ENCODE measurements at regions not wholly inside any gene's neighbourhood (a gene's known extent, or its start where the extent isn't known, plus 50 kb on each side); places are given as distances from the start of the nearest gene placed in this dataset.
"Not testable (repeated sequence)": the region's sequence is repeated elsewhere in the genome, so short reads cannot be mapped to it uniquely, and the experiment has no call there.

DNA sequence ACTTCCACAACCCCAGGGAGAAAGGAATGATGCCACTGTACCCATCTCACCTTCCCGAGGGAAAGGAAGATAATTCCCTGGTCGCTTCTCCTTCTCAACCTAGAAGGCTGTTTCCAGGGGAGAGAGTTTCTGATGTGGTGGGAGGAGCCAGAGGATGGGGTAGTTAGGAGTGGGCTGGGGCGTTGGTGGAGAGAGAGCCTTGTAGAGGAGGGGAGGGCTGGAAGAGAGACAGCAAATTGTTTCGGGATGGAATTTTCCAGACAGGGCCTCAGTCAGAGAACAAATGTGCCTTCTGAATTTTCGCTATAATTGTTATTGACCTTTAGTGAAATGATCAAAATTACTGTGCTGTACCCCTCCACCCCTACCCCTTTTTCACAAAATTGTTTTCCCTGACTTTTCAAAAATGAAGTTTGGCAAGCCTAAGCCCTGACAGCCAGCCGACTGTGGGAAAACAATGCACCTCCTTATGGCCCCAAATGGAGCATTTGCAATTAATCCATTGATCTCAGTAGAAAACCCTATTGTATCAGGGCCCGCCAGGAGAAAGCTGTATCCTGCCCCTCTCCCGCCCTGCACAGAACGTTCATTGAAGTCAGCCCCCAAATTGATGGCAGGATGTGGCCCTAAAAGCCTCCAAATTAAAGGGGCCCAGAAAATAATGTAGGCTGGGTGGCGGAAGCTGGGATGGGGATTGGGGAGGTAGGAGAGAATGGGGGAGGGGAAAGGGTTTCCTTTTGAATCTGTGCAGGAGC lies 69.1 kb upstream of the JUN start:
- Histone ChIP-seq H3K27me3 (ENCODE audit: control insufficient read depth, insufficient read depth, low read length) (no peaks in the 10 kb centered on the region), H3K4me3 (ENCODE audit: low read depth, low read length) (no peak overlapping the region), H3K36me3 (ENCODE audit: control insufficient read depth, insufficient read depth, low read length) (no peaks in the 10 kb centered on the region)
- TF ChIP-seq, protein P1, sequence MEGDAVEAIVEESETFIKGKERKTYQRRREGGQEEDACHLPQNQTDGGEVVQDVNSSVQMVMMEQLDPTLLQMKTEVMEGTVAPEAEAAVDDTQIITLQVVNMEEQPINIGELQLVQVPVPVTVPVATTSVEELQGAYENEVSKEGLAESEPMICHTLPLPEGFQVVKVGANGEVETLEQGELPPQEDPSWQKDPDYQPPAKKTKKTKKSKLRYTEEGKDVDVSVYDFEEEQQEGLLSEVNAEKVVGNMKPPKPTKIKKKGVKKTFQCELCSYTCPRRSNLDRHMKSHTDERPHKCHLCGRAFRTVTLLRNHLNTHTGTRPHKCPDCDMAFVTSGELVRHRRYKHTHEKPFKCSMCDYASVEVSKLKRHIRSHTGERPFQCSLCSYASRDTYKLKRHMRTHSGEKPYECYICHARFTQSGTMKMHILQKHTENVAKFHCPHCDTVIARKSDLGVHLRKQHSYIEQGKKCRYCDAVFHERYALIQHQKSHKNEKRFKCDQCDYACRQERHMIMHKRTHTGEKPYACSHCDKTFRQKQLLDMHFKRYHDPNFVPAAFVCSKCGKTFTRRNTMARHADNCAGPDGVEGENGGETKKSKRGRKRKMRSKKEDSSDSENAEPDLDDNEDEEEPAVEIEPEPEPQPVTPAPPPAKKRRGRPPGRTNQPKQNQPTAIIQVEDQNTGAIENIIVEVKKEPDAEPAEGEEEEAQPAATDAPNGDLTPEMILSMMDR (IDR thresholded peaks at IDR 0.05; ENCODE audit: insufficient read depth, low read length, severe bottlenecking) = no peak
- no peak for DNase-seq (ENCODE audit: low read depth)
- no peak for FAIRE-seq

DNA sequence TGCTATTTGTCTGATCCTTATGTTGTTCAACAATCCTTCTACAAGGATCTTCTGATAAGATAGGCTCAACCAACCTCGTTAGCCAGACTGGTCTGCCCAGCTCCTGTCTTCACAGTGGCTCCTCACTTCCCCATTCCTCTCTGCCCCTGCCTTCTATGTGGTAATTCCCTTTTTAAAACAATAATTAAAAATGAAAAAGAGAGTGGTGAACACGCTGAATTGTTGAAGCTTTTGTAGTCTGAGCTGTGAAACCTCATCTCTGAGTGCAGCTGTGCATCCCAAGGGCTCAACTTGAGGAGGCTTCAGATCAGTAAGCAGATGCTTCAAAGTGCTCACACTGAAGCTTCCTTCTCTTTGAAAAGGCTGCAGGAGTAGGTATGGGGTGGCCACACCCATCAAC lies 70.7 kb upstream of the JUN start:
- Histone ChIP-seq H3K27me3 (ENCODE audit: control insufficient read depth, insufficient read depth, low read length) (no peaks in the 10 kb centered on the region), H3K36me3 (ENCODE audit: control insufficient read depth, insufficient read depth, low read length) (no peaks in the 10 kb centered on the region), H3K4me3 (ENCODE audit: low read depth, low read length) (no peak overlapping the region)
- no peak for DNase-seq (ENCODE audit: low read depth)
- no peak for FAIRE-seq
- TF ChIP-seq, protein P1 (IDR thresholded peaks at IDR 0.05; ENCODE audit: insufficient read depth, low read length, severe bottlenecking) = no peak

DNA sequence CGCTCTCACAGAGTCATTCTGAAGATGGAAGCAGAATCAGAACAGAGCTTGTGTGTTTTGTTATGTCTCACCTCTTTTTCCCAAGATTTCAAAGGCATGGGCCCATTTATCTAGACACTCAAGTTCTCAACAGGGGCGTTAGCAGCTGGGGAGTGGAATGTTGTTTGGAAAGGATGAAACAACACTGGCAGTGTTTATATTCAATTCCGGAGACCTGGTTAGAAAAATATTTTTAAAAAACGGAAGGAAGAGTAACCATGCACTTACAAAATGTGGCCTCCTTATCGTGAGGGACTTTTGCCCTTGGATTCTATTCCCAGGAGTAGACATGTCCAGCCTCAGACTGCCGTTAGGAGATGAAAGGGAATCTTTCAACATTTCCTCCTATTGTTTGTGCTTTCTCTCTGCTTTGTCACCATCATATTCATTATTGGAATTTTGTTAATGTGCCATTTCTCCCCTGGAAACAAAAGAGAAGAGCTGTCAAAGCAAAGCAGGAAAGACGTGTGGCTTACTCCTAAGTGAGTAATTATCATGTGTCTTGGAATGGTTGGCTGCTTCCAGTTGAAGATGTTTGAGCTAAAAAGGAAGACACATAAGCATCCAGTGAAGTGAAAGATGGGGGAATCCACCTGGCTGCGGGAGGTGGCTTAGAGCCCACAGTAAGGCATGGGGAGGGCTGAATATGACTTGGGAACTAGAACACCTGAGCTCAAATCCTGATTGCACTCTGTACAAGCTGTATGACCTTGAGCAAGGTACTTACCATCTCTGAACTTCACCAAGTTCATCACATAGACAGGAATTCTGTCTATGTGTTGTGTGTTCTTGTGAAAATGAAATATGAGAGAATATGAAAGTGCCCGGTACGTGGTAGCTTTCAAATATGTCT lies 71.7 kb upstream of the JUN start:
- TF ChIP-seq, protein P1 (IDR thresholded peaks at IDR 0.05; ENCODE audit: insufficient read depth, low read length, severe bottlenecking) = no peak
- FAIRE-seq = no peak
- Histone ChIP-seq H3K36me3 (ENCODE audit: control insufficient read depth, insufficient read depth, low read length) (no peaks in the 10 kb centered on the region), H3K27me3 (ENCODE audit: control insufficient read depth, insufficient read depth, low read length) (no peaks in the 10 kb centered on the region), H3K4me3 (ENCODE audit: low read depth, low read length) (no peak overlapping the region)
- peak; percentile 41 for DNase-seq (ENCODE audit: low read depth)

DNA sequence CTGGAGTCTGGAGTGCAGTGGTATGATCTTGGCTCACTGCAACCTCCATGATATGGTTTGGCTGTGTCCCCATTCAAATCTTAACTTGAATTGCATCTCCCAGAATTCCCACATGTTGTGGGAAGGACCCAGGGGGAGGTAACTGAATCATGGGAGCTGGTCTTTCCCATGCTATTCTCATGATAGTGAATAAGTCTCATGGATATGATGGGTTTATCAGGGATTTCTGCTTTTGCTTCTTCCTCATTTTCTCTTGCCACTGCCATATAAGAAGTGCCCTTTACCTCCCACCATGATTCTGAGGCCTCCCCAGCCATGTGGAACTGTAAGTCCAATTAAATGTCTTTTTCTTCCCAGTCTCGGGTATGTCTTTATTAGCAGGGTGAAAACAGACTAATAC lies 72.4 kb upstream of the JUN start:
- FAIRE-seq; DNase-seq (ENCODE audit: low read depth); H3K36me3 ChIP-seq (ENCODE audit: control insufficient read depth, insufficient read depth, low read length); H3K4me3 ChIP-seq (ENCODE audit: low read depth, low read length); H3K27me3 ChIP-seq (ENCODE audit: control insufficient read depth, insufficient read depth, low read length): not testable (repeated sequence)

DNA sequence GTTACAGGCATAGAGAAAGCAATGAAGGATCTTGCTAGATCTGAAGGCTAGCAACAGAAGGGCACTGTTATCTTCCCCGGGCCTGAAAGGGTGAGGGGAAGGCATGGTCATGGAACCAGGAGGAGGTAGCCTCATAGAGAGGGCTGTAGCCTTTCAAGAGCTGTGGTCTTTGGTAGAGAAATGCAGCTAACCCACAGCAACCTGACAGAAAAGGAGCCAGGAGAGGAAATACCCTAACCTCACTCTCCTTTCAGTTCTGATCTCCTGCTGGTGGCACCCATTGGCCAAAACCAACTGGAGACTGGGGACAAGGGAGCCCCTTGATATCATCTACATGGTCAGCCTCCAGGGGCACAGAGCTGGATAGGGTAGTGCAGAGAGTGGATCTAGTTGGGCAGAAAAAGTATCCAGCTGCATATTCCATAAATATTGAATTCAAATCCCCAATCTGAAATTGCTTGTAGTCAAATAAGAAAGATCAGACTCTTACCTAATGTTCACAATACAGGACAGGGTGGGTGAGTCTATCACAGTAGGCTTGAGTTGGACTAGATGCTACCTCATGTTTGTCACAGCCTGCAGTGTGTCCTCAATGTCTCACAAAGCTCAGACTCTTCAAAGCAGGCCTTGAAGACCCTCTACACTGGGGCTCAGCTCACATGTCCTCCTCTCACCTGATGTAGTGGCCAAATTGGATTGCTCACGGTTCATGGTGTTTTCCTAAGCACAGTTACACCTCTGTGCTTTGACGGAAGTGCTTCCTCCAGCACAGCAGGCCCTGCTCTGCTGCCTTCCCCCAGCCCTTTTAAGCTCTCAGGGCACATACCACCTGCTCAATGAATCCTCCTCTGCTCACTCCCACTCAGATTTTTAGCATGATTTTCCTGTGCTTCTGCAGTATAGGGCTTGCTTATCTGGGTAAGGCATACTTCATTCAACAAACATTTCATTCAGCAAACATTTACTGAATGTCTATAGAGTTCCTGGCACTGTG lies 74.1 kb upstream of the JUN start:
- FAIRE-seq (peak; percentile 7), DNase-seq (ENCODE audit: low read depth) (no peak)
- TF ChIP-seq, protein P1 (IDR thresholded peaks at IDR 0.05; ENCODE audit: insufficient read depth, low read length, severe bottlenecking) = no peak
- Histone ChIP-seq H3K27me3 (ENCODE audit: control insufficient read depth, insufficient read depth, low read length) (no peaks in the 10 kb centered on the region), H3K4me3 (ENCODE audit: low read depth, low read length) (no peak overlapping the region), H3K36me3 (ENCODE audit: control insufficient read depth, insufficient read depth, low read length) (no peaks in the 10 kb centered on the region)
